Mesothelial cell of epicardium (in vitro differentiated cells): ENCODE measurements at regions not wholly inside any gene's neighbourhood (a gene's known extent, or its start where the extent isn't known, plus 50 kb on each side); places are given as distances from the start of the nearest gene placed in this dataset.

Experiments
- DNase-seq, 2 experiments: peaks; one replicate each; pipeline ENCODE4 v3.0.0; 2021; ENCODE audit warnings: low spot score in 2 of 2; ENCODE audit not compliant: unreplicated experiment in 2 of 2
- H3K27ac Mint-ChIP-seq: 2 replicates; pipeline ENCODE4 v1.8.0; 2021; ENCODE audit warnings: mixed read lengths
- H3K27me3 Mint-ChIP-seq: 2 replicates; pipeline ENCODE4 v1.8.0; 2021; ENCODE audit warnings: low read depth, mixed read lengths
- H3K36me3 Mint-ChIP-seq: 2 replicates; pipeline ENCODE4 v1.8.0; 2021; ENCODE audit warnings: mixed read lengths
- H3K4me1 Mint-ChIP-seq: 2 replicates; pipeline ENCODE4 v1.8.0; 2021; ENCODE audit warnings: mixed read lengths
- H3K4me3 Mint-ChIP-seq: 2 replicates; pipeline ENCODE4 v1.8.0; 2021; ENCODE audit warnings: mild to moderate bottlenecking, moderate library complexity, mixed read lengths
- H3K9me3 Mint-ChIP-seq: 2 replicates; pipeline ENCODE4 v1.8.0; 2021; ENCODE audit warnings: mixed read lengths
- CTCF ChIP-seq: fragments of 200-600 bp; sonication (generic); IDR thresholded peaks from one replicate; pipeline ENCODE4 v1.5.0; 2021; ENCODE audit warnings: antibody characterized with exemption; ENCODE audit not compliant: unreplicated experiment

GRCh38 chr5:103648086-103648485 is 85.5 kb upstream of the NUDT12 start:
- Mint-ChIP-seq H3K4me3 (no peak overlapping the region), H3K27ac (no peak overlapping the region), H3K4me1 (no peaks in the 10 kb centered on the region)

GRCh38 chr5:103646698-103647614 is 84.4 kb upstream of the NUDT12 start:
- DNase-seq = no peak

More at GRCh38 chr5:103648086-103648485, 85.5 kb upstream of the NUDT12 start:
- no peak for DNase-seq
- Mint-ChIP-seq H3K36me3 (no peaks in the 10 kb centered on the region), H3K9me3 (no peaks in the 10 kb centered on the region), H3K27me3 (no peaks in the 10 kb centered on the region)
- TF ChIP-seq CTCF = peak; percentile 19

GRCh38 chr5:103645816-103646215 is 83.2 kb upstream of the NUDT12 start:
- no peaks in the 10 kb centered on the region for H3K9me3 Mint-ChIP-seq
- no peak for TF ChIP-seq CTCF
- no peaks in the 10 kb centered on the region for H3K4me1 Mint-ChIP-seq
- DNase-seq = no peak
- no peaks in the 10 kb centered on the region for H3K36me3 Mint-ChIP-seq
- no peak overlapping the region for H3K4me3 Mint-ChIP-seq
- H3K27me3 Mint-ChIP-seq = no peaks in the 10 kb centered on the region
- no peak overlapping the region for H3K27ac Mint-ChIP-seq

More at GRCh38 chr5:103646698-103647614, 84.4 kb upstream of the NUDT12 start:
- H3K4me3 Mint-ChIP-seq = no peak overlapping the region
- no peaks in the 10 kb centered on the region for H3K4me1 Mint-ChIP-seq
- TF ChIP-seq CTCF = no peak
- no peak overlapping the region for H3K27ac Mint-ChIP-seq
- H3K9me3 Mint-ChIP-seq = no peaks in the 10 kb centered on the region
- H3K27me3 Mint-ChIP-seq = no peaks in the 10 kb centered on the region
- no peaks in the 10 kb centered on the region for H3K36me3 Mint-ChIP-seq

GRCh38 chr5:103638979-103639378 is 76.4 kb upstream of the NUDT12 start:
- Mint-ChIP-seq H3K9me3 (no peaks in the 10 kb centered on the region), H3K27ac (no peak overlapping the region), H3K36me3 (no peaks in the 10 kb centered on the region), H3K27me3 (no peaks in the 10 kb centered on the region), H3K4me1 (peaks cover 9% of the 10 kb centered on the region), H3K4me3 (no peak overlapping the region)
- no peak for DNase-seq
- TF ChIP-seq CTCF = no peak

GRCh38 chr5:103624675-103625074 is 62.1 kb upstream of the NUDT12 start:
- peaks cover 5% of the 10 kb centered on the region for H3K9me3 Mint-ChIP-seq
- no peaks in the 10 kb centered on the region for H3K4me1 Mint-ChIP-seq
- H3K4me3 Mint-ChIP-seq = no peak overlapping the region
- H3K27ac Mint-ChIP-seq = no peak overlapping the region
- H3K36me3 Mint-ChIP-seq = no peaks in the 10 kb centered on the region
- no peak for TF ChIP-seq CTCF
- H3K27me3 Mint-ChIP-seq = no peaks in the 10 kb centered on the region
- DNase-seq = no peak
